KMS-11 (cell line): ENCODE measurements at regions not wholly inside any gene's neighbourhood (a gene's known extent, or its start where the extent isn't known, plus 50 kb on each side); places are given as distances from the start of the nearest gene placed in this dataset.

Experiments used
- H2AFZ ChIP-seq: fragments of 200-600 bp; sonication (generic); 2 replicates; pipeline ENCODE4 v1.6.1; 2016; ENCODE audit warnings: antibody characterized with exemption, mixed run types, low read depth
- H3K27ac ChIP-seq: fragments of 200-600 bp; sonication (generic); 2 replicates; pipeline ENCODE4 v1.6.1; 2016; ENCODE audit warnings: mild to moderate bottlenecking, mixed run types
- H3K27me3 ChIP-seq: fragments of 200-600 bp; sonication (generic); 2 replicates; pipeline ENCODE4 v1.6.1; 2017; ENCODE audit warnings: mild to moderate bottlenecking, low read depth, mixed run types, moderate library complexity; ENCODE audit not compliant: insufficient read depth
- H3K36me3 ChIP-seq: fragments of 200-600 bp; sonication (generic); 2 replicates; pipeline ENCODE4 v1.6.1; 2017; ENCODE audit warnings: mild to moderate bottlenecking, mixed run types; ENCODE audit not compliant: insufficient read depth
- H3K4me1 ChIP-seq: fragments of 200-600 bp; sonication (generic); 2 replicates; pipeline ENCODE4 v1.6.1; 2016; ENCODE audit warnings: mild to moderate bottlenecking, low read depth, mixed run types; ENCODE audit not compliant: poor library complexity, severe bottlenecking
- H3K4me2 ChIP-seq: fragments of 200-600 bp; sonication (generic); 2 replicates; pipeline ENCODE4 v1.7.0; 2016; ENCODE audit warnings: mild to moderate bottlenecking, mixed run types
- H3K4me3 ChIP-seq: fragments of 200-600 bp; sonication (generic); IDR thresholded peaks from 2 replicates; pipeline ENCODE4 v1.6.1; 2017; ENCODE audit warnings: low read depth, low read length, mixed read lengths; ENCODE audit not compliant: insufficient read depth
- H3K79me2 ChIP-seq: fragments of 200-600 bp; sonication (generic); 2 replicates; pipeline ENCODE4 v1.6.1; 2016; ENCODE audit warnings: low read depth, mixed run types; ENCODE audit not compliant: insufficient read depth
- H3K9ac ChIP-seq: fragments of 200-600 bp; sonication (generic); 2 replicates; pipeline ENCODE4 v1.6.1; 2016; ENCODE audit warnings: mild to moderate bottlenecking, mixed run types
- H4K20me1 ChIP-seq: fragments of 200-600 bp; sonication (generic); 2 replicates; pipeline ENCODE4 v1.6.1; 2016; ENCODE audit warnings: mild to moderate bottlenecking, mixed run types; ENCODE audit not compliant: insufficient read depth
- CTCF ChIP-seq: fragments of 200-600 bp; sonication (generic); conservative IDR thresholded peaks from 2 replicates; pipeline ENCODE4 v1.6.1; 2017; ENCODE audit warnings: low read depth, mild to moderate bottlenecking, antibody characterized with exemption, low read length, moderate library complexity, mixed read lengths

- no peak overlapping the region for H3K4me3 ChIP-seq
These were observed 60.2 kb upstream of the RPS6KA2 start for GRCh38 chr6:166687070-166687878.

GRCh38 chr6:166686317-166686716 lies 59.3 kb upstream of the RPS6KA2 start:
- Histone ChIP-seq H3K79me2 (no peaks in the 10 kb centered on the region), H4K20me1 (no peaks in the 10 kb centered on the region), H3K27ac (no peak overlapping the region), H3K27me3 (no peaks in the 10 kb centered on the region), H3K9ac (no peak overlapping the region), H2AFZ (no peak overlapping the region), H3K4me1 (no peaks in the 10 kb centered on the region), H3K4me3 (no peak overlapping the region), H3K36me3 (no peaks in the 10 kb centered on the region), H3K4me2 (no peak overlapping the region)
- no peak for TF ChIP-seq CTCF

More at GRCh38 chr6:166687070-166687878, 60.2 kb upstream of the RPS6KA2 start:
- Histone ChIP-seq H2AFZ (no peak overlapping the region), H3K9ac (no peak overlapping the region), H3K79me2 (no peaks in the 10 kb centered on the region), H3K4me2 (no peak overlapping the region), H3K27me3 (no peaks in the 10 kb centered on the region), H3K27ac (no peak overlapping the region), H3K4me1 (no peaks in the 10 kb centered on the region), H3K36me3 (no peaks in the 10 kb centered on the region), H4K20me1 (no peaks in the 10 kb centered on the region)
- no peak for TF ChIP-seq CTCF

- Histone ChIP-seq H4K20me1 (no peaks in the 10 kb centered on the region), H3K4me1 (no peaks in the 10 kb centered on the region), H3K27ac (no peak overlapping the region), H3K79me2 (no peaks in the 10 kb centered on the region), H3K36me3 (no peaks in the 10 kb centered on the region), H3K9ac (no peak overlapping the region), H3K4me3 (no peak overlapping the region), H2AFZ (no peak overlapping the region), H3K4me2 (no peak overlapping the region), H3K27me3 (no peaks in the 10 kb centered on the region)
- TF ChIP-seq CTCF, result no peak
These were observed 57.8 kb upstream of the RPS6KA2 start for GRCh38 chr6:166684866-166685265.

- Histone ChIP-seq H3K4me2 (no peak overlapping the region), H3K27ac (no peak overlapping the region), H3K27me3 (no peaks in the 10 kb centered on the region), H4K20me1 (no peaks in the 10 kb centered on the region), H2AFZ (no peak overlapping the region), H3K4me1 (no peaks in the 10 kb centered on the region), H3K36me3 (no peaks in the 10 kb centered on the region), H3K79me2 (no peaks in the 10 kb centered on the region), H3K4me3 (no peak overlapping the region), H3K9ac (no peak overlapping the region)
- no peak for TF ChIP-seq CTCF
These were observed 57.1 kb upstream of the RPS6KA2 start for GRCh38 chr6:166684170-166684569.
